Posterior vena cava (tissue), 2 donors: ENCODE measurements at regions not wholly inside any gene's neighbourhood (a gene's known extent, or its start where the extent isn't known, plus 50 kb on each side); places are given as distances from the start of the nearest gene placed in this dataset.
"Not testable (repeated sequence)": the region's sequence is repeated elsewhere in the genome, so short reads cannot be mapped to it uniquely, and the experiment has no call there.

Experiments
- DNase-seq: peaks from one replicate; pipeline ENCODE4 v3.0.0-alpha.2; 2020; ENCODE audit warnings: low spot score
- intact Hi-C, 2 donors: fragments of 100-400 bp; cut with DNase I; formaldehyde crosslinking; loops; one replicate each; pipeline versions ENCODE4 v1.14.1 to v1.14.2; 2022 to 2023
- donor health status: DM: yes; HTN: yes; CAD: no.
- donor health status: DM: yes; HTN: yes; CAD: no.

DNA sequence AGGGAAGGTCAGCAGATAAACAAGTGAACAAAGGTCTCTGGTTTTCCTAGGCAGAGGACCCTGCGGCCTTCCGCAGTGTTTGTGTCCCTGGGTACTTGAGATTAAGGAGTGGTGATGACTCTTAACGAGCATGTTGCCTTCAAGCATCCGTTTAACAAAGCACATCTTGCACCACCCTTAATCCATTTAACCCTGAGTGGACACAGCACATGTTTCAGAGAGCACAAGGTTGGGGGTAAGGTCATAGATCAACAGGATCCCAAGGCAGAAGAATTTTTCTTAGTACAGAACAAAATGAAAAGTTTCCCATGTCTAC lies 966.4 kb upstream of the DEFB115 start:
- intact Hi-C loops, DNase-seq: not testable (repeated sequence)

DNA sequence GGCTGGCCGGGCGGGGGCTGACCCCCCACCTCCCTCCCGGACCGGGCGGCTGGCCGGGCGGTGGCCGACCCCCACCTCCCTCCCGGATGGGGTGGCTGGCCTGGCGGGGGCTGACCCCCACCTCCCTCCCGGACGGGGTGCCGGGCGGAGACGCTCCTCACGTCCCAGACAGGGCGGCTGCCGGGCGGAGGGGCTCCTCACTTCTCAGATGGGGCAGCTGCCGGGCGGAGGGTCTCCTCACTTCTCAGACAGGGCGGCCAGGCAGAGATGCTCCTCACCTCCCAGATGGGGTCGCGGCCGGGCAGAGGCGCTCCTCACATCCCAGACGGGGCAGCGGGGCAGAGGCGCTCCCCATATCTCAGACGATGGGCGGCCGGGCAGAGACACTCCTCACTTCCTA lies 965.8 kb upstream of the DEFB115 start:
- intact Hi-C loops, DNase-seq: not testable (repeated sequence)

DNA sequence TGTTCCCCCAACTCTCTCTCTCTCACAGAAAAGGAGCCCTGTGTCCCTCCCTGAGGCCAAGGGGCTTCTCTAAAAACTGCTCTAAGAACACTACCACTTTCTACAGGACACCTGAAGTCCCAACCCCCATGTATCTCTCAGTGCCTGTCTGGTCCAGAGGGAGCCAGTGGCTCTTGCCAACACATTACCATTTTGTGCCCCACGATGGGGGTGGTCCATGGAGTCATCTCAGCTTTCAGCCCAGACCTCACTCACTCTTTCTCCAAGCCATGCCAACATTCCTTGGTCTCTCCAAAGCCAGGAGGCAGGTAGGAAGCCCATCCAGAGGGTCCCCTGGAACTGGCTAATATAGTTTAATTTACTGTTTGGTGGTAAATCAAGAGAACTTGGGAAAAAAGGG lies 962.1 kb upstream of the DEFB115 start:
- intact Hi-C loops, DNase-seq: not testable (repeated sequence)

DNA sequence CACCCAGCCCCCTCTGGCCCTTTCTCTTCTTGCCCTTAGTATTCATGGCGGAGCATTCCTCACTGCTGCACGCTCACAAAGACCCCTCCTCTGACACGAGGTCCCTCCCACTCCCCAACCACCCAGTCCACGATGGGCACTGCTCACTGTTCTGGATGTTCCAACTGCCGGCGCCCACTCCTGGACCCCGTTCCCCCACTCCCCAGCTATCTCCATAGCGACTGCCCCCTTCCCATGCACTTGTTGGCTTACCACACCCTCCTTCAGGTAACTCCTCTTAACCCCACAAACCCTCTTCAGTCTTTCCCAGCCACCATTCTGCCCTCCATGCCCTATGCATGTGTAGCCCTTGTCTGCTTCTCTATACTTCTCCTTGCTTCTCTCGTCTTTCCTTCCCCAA lies 961.5 kb upstream of the DEFB115 start:
- DNase-seq, intact Hi-C loops: not testable (repeated sequence)

DNA sequence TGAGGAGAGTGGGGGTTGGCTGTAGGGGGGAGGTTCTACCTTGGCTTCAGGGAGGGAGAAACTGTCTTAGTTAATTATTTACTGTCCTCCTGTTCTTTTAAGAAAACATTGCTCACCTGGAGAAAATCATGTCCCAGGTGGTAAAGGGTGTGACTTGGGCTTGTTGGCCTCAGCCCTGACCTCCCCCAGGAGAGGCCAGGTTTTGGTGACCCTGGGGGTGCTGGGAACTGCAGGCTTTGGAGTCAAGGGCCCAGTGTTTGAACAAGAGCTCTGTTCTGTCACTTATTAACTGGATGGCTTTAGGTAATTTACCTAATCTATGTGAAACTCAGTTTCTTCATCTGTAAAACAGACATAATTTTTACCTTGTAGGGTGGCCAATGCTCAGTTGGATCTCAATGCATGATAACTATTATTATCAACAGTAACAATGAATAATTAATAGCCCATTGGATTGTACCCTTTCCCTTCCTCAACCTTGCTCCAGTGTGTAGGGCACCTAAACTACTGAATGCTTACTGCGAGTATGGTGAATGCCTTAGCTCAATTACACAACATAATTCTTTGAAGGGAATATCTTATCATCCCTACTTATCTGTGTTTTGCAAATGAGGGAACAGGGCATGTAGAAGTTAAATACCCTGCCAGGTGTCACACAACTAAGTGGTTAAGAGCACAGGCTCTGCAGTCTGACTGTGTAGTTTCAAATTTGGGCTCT lies 959.4 kb upstream of the DEFB115 start:
- DNase-seq, intact Hi-C loops: not testable (repeated sequence)

DNA sequence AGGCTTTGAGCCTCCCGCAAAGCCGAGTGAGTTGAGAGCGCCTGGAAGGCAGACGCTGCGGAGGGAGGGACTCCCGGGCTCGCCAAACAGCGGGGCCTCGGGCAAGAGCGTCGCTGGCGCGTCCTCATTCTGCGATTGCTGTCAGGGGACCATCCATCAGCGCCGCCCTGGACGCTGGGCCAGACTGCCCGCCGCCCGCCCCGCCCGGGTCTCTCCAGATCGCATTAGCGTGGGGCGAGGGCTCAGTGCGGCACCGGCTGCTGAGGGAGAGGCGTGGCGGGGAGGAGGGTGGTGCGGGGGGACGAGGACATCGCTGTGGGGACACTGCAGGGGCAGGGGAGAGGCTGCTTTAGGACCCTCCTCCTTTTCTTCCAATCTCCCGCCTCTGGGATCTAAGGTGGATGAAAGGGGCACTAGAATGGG lies 957.2 kb upstream of the DEFB115 start:
- DNase-seq, intact Hi-C loops: not testable (repeated sequence)

DNA sequence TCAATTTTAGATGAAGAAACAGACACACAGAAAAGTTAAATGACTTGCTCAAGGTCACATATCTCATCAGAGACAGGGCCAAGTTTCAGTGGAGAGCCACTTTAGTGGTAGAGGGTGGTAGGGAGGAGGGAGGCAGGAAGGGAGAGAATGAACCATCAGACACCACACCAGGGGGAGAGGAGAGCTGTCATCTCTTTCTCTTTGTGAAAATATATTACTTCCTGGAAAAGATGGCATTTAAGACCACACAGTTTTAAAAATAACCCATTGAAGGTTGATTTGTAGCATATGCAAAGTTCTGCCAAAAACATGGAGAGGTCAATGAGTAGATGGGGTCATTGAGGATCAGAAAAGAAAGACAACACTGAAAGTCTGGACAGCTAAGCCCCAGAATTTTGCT lies 954.7 kb upstream of the DEFB115 start:
- DNase-seq, intact Hi-C loops: not testable (repeated sequence)

DNA sequence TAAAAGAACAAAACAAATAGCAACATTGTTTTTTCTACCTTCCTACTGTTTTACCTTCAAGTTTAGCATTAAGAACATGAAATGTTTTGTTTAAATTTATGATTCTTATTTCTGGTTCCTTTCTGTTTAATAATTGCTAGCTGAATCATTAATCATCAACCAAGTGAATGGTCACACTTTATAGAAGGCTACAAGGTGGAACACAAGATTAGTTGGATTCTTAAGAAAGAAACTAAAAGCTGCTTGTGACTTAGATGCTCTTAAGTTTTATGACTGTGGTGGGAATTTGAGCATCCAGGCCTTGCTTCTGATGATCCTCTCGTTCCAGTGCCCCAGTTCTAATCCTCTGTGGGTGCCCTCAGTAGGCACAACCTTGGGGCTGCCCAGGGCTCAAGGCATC lies 947.5 kb upstream of the DEFB115 start:
- intact Hi-C loops = not testable (repeated sequence)

DNA sequence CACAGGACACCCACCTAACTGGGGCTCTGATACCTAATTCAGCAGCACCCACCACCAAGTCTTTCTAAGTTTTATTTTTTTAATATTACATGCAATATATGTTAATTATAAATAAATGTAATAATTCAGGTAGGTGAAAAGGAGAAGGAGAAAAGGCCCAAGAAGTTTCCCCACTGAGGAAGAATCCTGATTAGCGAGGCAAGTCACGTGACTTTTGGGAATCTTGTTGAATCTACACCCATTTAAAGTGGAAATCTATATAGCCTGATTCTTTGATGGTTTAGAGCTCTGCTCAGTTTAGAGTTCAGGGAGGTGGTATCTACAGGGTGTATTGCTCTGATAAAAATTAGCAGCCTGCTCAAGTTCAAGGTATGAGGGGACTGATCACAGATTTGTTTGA lies 947.1 kb upstream of the DEFB115 start:
- DNase-seq, intact Hi-C loops: not testable (repeated sequence)

More for the DNA sequence above, 947.5 kb upstream of the DEFB115 start:
- DNase-seq = not testable (repeated sequence)

DNA sequence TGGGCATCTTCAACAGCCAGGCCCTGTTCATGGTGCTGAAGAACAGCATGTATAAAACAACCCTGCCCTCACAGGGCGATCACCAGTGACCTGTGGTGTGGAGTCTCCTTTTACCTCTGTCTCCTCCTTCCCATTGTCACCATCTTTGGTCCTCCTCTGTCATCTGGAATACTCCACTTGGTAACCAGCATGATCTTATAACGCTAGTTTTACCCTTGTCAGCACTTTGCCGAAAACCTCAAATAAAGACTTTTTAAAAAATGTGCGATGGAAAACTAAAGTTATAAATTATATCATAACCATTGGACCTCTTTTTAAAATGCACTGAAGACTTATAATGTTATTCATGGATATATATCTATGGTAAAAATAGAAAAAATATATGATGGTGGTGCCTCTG lies 945.2 kb upstream of the DEFB115 start:
- DNase-seq, intact Hi-C loops: not testable (repeated sequence)

DNA sequence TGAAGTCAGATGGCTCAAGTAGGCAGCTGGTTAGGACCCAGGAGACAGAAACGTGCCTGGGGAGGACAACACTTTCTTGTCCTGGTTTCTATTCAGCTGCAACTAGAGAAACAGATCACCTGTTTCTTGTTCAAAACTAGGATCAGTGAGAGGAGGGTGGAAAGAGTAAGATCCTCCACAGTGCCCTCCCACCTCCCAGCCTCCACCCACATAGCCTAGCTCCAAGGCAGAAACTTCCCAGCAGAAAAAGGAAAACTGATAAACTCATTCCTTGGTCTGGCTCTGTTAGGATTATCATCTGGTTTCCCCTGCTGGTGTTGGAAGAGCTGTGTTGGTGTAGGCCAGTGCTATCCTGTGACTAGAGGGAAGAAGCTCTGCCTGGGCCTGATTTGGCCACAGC lies 943.8 kb upstream of the DEFB115 start:
- intact Hi-C loops = not testable (repeated sequence)

DNA sequence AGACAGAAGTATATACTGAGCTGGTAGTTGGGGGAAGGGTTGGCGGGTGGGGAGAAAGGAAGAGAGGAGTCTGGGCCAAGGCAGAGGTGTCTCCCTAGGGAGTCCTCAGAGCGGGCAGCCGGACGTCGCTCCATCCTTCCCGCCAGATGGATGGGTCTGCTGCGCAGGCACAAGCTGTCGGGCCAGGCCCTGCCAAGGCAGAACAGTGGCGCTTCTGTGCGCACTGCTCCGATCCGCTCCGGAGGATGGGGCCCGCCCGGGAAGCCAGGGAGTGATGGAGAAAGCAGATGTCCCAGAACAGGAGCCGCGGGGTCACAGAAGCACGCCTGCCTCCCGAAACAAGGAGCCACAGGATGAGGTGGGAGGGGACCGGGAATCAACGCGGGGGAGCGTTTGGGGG lies 941.4 kb upstream of the DEFB115 start:
- DNase-seq, intact Hi-C loops: not testable (repeated sequence)

More for the DNA sequence above, 943.8 kb upstream of the DEFB115 start:
- peak; percentile 16 for DNase-seq

DNA sequence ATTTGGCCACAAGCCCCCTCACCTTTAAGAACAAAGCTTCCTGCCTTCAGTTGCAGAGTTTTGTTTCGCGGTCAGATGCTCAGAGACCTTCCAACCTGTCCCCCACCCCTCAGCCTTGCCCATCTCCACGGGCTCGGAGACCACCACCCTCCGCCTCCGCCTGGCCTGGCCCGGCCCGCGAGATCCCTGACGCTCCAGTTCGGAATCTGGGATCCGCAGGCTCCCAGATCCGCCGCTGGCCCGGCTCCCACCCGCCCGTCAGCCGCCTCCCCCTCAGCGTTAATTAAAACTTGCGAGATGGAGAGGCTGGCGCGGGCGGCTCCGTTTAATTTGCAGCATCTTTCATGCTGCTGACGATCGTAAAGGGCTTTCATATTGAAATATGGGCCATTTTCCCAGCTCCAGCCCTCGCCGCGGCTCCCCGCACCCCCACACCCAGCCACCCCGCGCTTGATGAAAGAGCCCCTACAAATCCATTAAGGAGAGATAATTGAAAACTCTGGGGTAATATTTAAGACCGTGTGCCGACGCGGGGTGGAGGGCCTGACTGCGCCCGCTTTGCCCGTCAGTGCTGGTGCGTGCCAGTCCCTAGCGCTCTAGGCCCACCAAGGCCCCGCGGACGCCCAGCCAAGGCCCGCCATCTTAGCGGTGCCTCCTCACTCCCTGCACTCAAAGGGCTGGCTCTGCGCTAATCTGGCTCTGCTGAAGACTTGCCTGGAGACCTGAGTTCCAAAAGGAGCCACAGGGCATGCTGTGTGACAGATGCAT lies 940.7 kb upstream of the DEFB115 start:
- intact Hi-C loops, DNase-seq: not testable (repeated sequence)

DNA sequence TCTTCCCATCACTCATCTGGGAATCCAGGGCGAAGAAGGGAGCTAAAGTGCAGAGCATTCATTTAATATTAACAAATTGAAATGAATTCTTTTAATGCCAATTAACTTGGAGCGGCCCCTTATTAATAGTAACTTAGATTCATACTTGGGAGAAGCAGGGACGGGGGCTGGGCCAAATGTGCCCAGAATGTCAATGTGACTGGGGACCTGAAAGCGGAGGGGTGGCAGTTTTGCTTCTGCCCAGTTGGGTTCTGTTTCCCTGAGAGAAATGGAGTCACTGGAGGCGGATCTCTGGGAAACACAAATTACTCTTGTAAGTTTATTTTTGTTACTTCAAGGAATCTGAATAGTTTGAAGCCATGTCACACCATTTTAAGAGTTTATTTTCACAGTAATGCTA lies 923.7 kb upstream of the DEFB115 start:
- DNase-seq, intact Hi-C loops: not testable (repeated sequence)

DNA sequence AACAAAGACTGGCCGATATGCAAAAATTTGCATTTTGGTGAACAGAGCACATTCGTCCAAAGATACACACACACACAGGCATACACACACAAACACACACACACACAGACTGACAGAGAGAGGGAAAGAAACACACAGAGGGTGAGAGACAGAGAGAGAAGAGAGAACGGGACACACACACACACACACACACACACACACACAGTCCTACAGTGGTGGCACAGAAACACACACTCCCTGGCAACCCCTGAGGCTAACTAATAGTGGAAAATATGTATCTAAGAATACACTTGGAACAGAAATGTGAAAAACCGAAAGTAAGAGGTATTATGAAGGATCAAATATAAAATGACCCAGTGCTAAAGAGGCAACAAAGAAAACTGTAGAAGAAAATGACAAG lies 919.9 kb upstream of the DEFB115 start:
- DNase-seq, intact Hi-C loops: not testable (repeated sequence)

DNA sequence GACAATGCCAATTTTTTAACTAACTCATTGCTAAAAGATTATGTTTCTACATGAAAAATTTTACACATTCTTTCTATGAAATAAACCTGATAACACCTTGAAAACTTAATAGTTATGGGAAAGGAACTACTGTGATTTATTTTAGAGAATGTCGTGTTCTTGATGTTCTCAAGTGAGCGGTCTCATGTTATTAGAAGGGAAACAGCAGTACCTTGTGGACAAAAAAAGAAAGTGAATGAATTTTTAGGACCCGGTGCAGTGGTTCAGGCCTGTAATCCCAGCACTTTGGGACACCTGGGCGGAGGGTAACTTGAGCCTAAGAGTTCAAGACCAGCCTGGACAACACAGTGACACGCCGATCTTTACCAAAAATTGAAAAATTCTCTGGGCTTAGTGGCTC lies 908.5 kb upstream of the DEFB115 start:
- DNase-seq, intact Hi-C loops: not testable (repeated sequence)

DNA sequence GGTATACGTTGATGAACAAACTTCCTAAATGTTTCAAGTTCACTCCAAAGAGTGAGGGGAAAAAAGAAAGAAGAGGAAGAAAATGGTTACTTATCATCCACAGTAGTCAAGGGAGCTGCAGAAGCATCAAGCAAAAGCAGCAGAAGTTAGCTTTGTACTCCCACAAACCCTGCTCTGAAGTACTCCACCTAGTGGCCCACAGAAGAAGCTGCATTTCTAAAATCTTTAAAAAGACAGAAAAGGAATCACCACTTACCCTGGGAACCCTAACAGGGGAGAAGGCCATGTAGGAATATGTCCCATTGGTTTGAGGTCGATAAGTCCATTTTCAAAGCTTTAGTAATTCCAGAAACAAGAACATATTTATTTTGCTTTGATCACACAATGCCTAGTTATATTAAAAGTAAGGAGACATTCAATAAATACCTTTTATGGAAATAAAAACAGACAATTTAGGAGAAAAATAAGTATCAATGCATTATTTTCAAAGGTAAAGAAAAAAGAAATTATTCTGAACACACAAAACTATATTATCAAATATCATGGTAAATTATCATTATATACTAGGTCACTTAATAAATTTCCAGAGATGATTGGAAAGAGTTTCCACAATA lies 900.5 kb upstream of the DEFB115 start:
- DNase-seq, intact Hi-C loops: not testable (repeated sequence)

DNA sequence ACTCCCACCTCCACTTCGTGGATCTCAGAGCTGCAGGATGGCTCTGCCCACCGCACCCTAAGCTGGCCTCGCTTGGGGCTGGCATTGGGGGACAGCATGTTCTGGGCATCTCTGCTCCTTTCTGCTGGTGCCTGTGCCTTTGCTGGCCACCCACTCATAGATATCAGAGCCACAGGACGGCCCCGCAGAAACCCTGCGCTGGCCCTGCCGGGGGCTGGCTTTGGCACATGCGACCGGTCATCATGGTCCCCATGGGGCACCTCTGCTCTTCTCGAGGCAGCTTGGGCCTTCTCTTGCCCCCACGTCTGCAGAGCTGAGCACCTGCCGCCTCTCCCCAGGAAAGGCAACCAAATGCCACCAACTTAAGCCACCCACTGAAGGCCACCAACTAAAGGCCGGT lies 895.7 kb upstream of the DEFB115 start:
- intact Hi-C loops, DNase-seq: not testable (repeated sequence)

DNA sequence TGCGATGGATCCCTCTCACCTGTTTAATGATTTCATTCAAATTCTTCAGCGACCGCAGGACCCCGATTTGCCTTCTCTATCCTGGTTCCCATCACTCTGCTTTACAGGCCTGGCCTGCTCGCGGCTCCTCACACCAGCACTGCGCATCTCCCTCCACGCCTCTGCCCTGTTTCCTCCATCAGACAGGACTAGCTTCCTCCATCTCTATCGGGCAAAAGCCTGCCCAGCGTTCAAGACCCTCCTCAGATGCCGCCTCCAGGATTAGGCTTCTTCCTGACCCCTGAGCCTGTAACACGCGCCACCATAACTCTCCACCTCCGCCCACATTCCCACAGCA lies 881.1 kb upstream of the DEFB115 start:
- DNase-seq, intact Hi-C loops: not testable (repeated sequence)
